ENCODE measurements at regions not wholly inside any gene's neighbourhood (a gene's known extent, or its start where the extent isn't known, plus 50 kb on each side); places are given as distances from the start of the nearest gene placed in this dataset.

- TF ChIP-seq CTCF (IDR thresholded peaks at IDR 0.05) (no peak), EP300 (IDR thresholded peaks at IDR 0.05) (no peak), POLR2A (IDR thresholded peaks at IDR 0.05) (no peak), POLR2AphosphoS5 (IDR thresholded peaks at IDR 0.05) (no peak)
Observed at GRCh38 chr4:60682901-60683300, 517.2 kb upstream of the ADGRL3 start.

All from sigmoid colon (tissue), 4 donors.